NCI-H128 (cell line): ENCODE measurements at regions not wholly inside any gene's neighbourhood (a gene's known extent, or its start where the extent isn't known, plus 50 kb on each side); places are given as distances from the start of the nearest gene placed in this dataset.
"Not testable (repeated sequence)": the region's sequence is repeated elsewhere in the genome, so short reads cannot be mapped to it uniquely, and the experiment has no call there.

Experiments
- DNase-seq: peaks from one replicate; lab custom pipeline; 2025; ENCODE audit not compliant: unreplicated experiment; lab: John Stamatoyannopoulos, UW

DNA sequence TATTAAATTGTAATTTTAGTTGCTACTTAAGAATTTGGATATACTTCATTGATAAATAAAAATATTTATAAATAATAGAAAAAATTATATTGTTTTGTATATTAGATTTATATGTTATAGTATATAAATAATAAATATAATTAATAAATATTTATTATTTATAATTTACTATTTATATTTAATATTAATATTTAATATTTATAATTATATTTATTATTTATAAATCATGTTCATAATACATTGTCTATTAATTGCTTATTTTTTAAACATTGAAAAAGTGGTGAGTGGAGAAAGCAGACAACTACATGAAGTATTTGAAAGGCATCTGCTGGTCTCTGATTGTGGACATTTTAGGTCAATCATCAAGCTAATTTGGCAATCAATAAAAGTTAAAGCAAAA, 464.5 kb downstream of the MMUT start:
- no peak for DNase-seq

DNA sequence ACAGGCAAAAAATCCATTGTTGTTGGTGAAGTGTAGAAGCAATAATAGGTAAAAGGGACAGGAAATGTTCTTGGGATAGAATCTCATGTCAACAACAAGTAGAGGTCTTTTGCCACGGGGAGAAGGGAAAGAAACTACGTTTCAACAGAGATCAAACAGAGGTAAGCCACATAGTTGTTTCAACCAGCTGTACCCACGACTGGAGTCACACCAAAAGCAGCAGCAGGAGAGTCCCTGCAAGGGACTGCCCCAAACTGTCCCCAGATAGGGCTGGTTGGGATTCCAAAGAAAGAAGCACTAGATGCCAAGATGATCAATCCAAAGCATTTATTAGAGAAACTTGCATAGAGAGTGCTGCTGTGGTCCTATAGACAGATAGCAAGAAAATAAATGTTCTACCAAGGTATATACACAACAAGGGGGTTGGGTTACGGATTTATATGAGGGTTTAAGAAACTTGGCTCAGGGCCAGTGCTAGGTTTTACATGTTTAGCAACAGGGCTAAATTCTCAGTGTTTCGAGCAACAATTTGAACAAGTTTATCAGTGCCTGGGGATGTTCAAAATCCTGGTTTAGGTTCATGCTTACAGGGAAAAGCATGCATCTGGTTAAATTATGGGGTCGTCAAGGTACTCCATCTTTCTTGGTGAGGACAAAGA, 466.5 kb downstream of the MMUT start:
- no peak for DNase-seq

DNA sequence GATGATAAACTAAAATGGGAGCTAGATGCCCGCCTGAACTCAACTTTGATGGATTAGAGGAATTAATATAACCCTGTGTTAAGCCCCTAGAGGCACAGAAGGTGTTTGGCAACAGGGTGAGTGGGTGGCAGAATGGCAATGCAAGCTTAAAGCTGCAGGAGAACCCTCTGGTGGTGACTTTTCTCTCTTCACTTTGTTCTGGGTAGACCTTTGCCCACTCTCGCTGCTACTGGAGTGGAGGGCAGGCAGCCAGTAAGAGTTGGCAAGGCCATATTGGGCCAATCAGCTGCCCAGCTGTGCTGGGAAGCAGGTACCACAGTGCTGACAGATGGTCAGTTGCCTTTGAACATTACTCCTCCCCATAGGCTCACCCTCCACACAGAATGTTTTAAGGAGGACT, 468.2 kb downstream of the MMUT start:
- DNase-seq: no peak

DNA sequence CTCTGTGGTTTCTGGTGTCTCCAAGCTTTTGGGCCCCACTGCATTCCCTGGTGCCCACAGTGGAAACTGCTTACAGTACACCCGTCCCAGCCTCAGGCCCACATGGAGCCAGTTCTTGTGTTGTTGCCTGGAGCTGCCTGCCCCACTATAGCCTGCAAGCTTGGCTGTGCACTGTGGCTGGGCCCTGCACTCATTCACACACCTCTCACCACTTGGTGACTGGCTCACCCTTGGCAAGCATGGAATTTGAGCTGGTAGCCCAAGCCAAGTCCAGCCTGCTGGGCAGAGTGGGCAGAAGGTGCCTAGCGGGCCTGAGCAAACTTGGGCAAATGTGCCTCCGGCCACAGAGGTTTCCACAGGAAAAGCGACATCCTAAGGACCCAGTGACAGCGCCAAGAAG, 472.3 kb downstream of the MMUT start:
- no peak for DNase-seq

DNA sequence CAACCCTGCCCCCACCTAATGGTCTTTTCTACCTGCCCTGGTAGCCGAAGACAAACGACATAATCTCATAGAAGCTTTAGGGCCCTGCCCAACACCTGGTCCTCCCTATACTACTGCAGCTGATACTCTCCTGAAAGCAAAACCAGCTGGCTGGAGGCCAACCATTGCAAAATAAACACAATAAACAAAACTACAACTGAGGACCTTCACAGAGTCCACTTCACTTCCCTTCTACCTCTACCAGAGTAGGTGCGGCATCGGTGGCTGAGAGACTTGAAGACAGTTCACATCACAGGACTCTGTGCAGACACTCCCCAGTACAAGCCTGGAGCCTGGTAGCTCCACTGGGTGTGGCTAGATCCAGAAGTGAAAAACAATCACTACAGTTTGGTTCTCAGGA, 476.2 kb downstream of the MMUT start:
- no peak for DNase-seq

DNA sequence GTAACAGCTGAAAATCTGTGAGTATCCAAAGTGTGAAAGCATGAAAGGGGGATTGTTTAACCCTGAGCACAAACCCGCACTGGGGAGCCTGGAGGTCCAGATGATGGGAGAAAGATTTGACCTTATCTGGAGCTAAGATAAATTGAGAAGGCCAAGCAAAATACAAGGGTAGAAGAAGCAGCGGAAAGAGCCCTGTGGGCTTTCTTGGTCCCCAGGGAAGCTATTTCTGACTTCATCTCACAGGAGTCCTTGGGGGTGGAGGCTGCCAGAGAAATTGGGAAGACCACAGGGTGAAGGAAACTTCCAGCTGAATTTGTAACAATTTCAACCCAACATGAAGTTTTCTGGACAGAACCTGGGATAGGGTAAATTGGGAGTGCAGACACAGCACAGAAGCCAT, 476.9 kb downstream of the MMUT start:
- DNase-seq: no peak

DNA sequence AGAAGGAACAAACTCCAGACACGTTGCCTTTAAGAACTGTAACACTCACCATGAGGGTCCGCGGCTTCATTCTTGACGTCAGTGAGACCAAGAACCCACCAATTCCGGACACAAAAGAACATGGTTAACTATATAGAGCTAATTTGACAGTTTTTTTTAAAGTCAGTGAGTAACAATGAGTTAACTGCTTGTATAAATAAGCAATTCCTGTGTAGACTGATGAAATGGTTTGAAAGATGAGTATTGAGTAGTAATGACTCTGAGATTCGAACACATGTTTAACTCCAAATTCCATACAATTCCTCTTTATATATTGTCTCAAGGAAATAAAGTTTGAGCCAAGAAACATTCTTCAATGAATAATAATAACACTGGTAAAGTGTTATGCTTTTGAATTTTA, 478.0 kb downstream of the MMUT start:
- DNase-seq: no peak

DNA sequence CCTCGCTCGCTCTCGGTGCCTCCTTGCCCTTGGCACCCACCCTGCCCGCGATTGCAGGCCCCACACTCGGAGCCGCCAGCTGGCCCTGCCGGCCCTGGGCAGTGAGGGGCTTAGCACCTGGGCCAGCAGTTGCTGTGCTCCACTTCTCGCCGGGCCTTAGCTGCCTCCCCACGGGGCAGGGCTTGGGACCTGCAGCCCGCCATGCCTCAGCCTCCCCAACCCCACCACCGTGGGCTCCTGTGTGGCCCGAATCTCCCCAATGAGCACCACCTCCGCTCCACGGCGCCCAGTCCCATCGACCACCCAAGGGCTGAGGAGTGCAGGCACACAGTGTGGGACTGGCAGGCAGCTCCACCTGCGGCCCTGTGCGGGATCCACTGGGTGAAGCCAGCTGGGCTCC, 479.1 kb downstream of the MMUT start:
- not testable (repeated sequence) for DNase-seq

DNA sequence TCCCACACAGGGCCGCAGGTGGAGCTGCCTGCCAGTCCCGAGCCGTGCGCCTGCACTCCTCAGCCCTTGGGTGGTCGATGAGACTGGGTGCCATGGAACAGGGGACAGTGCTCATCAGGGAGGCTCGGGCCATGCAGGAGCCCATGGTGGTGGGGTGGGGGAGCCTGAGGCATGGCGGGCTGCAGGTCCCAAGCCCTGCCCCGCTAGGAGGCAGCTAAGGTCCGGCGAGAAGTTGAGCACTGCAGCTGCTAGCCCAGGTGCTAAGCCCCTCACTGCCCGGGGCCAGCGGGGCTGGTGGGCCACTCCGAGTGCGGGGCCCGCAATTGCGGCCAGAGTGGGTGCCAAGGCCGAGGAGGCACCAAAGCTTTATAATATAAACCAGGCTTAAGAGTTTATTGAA, 479.7 kb downstream of the MMUT start:
- no peak for DNase-seq

DNA sequence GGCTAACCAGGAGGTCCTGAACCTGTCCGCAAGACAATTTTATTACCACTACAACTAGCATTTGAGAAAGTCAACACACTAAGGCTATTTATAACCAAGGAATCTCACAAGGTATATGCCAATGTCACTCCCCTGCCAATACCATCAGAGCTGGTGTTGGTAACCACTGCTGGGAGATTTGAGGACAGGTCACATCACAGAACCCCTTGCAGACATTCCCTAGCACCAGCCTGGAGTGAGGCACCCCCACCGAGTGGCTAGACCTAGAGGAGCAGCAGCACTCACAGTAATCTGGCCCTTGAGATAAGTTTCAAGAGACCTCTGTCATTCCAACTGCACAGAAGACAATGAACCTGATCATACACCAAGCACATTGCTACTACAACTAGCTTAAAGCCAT, 483.2 kb downstream of the MMUT start:
- no peak for DNase-seq

DNA sequence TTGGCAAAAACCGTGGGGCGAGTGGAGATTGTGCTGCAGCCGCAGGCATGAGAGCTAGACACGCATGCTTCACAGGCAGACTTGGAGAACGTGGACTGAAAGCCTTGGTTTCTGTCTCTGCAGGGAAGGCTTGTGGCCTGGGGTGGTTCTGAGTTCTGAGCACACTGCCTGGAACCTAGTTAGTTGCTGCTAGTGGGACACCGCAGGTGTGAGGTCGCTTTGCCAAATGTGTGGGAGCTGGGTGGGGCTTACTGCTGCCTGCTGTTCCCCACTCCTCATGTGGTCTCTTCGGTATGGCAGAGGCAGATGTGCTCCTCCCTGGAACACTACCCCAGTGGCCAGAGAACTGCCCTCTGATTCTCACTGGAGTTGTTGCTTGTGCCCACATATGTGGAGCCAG, 484.0 kb downstream of the MMUT start:
- no peak for DNase-seq

DNA sequence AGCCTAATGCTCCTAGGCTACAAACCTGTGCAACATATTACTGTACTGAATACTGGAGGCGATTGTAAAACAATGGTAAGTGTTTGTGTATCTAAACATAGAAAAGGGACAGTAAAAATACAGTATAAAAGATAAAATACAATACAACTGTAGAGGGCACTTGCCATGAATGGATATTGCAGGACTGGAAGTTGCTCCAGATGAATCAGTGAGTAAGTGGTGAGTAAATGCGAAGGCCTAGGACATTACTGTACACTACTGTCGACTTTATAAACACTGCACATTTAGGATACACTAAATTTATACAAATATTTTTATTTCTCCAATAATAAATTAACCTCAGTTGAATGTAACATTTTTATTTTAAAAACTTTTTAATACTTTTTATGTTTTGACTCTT, 485.0 kb downstream of the MMUT start:
- DNase-seq: no peak

DNA sequence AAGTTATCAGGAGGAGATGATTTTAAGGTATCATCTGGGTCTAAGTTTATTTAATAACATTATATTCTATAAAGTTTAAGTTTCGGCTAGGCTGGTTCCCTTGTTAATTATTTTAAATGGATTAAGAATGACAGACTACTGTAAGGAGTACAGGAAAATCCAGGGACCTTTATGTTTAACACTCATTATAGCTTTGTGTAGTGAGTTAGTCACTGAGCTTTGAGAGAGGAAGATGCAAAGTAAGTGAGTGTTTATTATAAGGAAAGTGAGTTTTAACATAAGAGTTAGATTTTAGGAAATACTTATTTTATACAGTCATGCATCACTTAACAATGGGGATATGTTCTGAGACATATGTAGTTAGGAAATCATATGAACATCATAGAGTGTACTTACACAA, 485.5 kb downstream of the MMUT start:
- DNase-seq: no peak

DNA sequence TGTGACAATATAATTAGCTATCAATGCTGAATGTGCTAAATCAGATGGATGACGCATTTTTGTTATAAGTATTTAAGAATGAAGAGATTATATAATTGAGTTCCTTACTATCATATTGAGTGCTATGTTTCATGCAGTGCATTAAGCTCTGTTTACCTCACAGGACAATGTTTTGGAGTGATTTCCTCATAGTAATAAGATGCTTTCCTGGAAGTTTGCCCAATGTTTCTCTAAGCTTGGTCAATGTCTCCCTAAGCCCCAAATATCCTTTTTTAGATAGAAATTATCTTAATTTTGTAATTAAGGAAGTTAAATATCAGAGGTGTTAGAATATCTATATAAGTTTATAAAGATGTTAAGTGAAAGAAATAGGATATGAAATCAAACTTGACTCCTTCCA, 489.6 kb downstream of the MMUT start:
- no peak for DNase-seq

DNA sequence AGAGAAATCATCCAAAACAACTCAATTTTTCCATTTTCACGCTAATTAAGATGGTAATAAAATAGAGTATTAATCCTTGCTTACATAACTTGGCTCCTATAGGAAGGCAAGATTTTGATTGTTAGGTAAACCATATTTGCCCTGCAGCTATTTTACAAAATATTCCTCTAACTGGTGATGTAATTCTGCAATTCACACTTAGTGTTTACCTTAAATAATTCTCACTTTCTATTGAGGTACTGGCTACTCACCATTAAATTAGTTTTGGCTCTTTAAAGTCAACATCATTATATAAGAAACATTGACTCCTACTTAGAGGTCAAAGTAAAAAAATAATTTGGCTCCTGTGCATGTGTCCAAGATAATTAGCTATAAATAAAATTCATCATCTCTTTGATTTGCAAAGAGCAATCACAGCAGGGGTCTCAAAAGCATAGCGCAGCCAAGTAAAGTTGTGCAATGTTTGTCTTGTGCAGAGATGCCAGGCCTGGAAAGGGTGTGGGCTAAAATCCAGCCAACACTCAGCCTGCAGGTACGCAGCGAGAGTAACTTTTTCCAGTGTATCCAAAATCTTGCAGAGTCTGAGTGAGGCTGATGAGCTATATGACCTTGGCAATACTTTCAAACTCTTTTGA, 501.2 kb downstream of the MMUT start:
- DNase-seq: no peak

DNA sequence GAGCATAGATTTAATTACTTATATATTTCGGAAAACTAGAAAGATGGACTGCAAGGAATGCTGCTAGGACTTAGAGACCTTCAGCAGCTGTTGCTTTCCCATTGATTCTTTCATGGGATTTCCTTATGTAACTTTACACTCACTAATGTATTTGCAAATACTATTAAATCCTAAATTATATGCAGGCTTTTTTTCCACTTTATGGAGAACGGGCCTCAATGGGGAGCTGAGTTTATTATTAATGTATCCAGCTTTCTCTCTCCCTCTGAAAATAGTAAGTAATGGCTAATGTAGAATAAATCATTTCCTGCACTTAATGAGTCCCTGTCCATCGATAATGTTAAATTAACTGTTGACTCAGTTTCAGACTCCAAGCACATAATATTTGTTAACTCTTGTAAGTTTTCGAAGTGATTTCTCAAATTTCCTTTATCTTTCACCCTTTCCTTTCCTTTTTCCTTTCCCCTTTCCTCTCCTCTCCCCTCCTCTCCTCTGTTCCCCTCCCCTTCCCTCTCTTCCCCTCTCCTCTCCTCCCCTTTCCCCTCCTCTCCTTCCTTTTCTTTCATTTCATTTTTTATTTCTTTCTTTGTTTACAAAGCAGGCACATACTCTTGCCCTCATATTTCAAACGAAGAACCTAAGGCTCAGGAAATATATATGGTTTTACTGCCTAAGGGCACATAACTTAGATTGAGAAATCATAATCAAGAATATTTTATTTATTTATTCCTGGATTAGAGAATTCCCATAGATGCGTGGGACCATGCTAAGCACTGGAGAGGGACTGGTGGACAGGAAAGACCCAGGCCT, 503.6 kb downstream of the MMUT start:
- DNase-seq: no peak

DNA sequence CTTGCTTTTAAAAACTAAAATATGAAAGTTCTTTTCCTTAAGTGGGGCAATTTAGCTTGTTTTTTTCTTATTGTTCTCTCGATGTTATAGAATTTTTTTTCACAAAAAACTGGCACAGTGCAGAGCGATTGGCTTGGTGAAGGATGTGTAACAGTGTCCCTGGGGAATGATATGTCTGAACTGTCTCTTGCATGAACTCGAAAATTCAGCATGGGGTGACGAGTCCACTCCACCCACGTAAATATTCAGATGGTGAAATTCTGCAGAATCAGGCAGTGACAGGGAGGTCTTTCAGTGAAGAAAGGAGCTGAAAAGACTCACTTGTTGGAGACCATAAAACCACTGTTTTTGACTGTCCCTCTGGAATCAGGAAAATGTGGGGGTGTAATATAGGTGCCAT, 505.3 kb downstream of the MMUT start:
- no peak for DNase-seq

DNA sequence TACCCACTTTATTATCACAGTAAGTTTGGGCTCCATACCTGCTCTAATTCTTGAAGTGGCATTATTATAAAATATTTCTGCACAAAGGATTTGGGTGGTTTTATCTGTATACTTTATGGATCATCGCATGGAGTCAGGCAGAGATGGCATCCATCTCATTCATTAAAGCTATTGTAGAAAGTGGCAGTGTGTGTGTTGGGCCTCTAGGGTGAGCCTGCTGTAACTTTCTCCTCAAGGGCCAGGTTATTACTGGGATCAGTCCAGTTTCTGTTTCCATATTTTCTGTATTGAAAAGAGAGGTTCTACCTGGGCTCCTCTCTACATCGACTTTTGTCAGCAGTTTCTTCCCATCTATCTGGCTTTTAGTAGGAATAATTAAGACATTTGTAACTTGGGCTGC, 511.1 kb downstream of the MMUT start:
- DNase-seq: no peak

DNA sequence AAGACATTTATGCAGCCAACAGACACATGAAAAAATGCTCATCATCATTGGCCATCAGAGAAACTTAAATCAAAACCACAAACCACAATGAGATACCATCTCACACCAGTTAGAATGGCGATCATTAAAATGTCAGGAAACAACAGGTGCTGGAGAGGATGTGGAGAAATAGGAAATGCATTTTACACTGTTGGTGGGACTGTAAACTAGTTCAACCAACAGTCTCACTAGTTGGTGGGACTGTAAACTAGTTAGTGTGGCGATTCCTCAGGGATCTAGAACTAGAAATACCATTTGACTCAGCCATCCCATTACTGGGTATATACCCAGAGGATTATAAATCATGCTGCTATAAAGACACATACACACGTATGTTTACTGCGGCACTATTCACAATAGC, 518.8 kb downstream of the MMUT start:
- DNase-seq: peak; percentile 100

DNA sequence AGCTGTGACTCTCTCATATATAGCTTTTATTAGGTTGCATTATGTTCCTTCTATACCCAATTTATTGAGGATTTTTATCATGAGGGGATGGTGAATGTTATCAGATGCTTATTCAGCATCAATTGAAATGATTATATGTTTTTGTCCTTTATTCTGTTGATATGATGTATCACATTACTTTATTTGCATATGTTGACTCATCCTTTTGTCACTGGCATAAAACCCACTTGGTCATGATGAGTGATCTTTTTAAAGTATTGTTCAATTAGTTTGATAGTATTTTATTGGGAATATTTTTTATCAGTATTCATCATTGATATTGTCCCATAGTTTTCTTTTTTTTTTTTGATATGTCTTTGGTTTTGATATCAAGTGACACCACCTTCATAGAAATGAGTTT, 529.9 kb downstream of the MMUT start:
- no peak for DNase-seq

DNA sequence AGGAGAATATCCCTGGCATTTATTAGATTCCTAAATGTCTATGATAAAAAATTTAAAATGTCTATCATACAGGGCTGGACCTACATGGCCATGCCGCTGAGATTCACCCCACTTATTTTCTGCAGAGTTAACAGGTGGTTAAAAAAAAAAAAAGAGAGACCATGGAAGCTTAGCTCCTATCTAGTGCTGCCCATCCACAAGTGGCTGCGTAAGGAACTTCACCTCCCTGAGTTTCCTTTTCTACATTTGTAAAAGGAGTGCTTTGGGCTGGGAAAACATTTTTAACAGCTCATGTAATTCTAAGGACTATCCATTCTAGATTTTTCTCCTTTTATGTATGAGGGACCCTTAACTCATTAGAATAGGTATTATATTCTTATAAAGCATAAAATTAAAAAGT, 534.1 kb downstream of the MMUT start:
- no peak for DNase-seq

DNA sequence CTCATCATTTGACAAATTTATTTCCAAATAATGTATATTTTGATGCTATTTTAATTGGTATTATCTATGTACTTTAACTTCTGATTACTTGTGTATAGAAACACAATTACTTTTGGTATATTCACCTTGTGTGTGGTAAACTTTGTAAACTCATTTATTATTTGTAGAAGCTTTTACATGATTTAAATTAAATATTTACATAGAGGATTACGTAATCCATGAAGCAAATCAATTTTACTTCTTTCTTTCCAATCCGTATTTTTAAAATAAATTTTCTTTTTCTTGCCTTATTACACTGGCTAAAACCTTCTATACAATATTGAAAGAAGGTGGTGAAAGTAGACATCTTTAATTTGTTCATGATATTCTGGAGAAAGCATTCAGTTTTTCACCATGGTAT, 540.2 kb downstream of the MMUT start:
- DNase-seq: no peak
